ENCODE measurements at regions not wholly inside any gene's neighbourhood (a gene's known extent, or its start where the extent isn't known, plus 50 kb on each side); places are given as distances from the start of the nearest gene placed in this dataset.
A peak's percentile ranks its signal among the peaks of the same experiment; 100 is the strongest.

DNA sequence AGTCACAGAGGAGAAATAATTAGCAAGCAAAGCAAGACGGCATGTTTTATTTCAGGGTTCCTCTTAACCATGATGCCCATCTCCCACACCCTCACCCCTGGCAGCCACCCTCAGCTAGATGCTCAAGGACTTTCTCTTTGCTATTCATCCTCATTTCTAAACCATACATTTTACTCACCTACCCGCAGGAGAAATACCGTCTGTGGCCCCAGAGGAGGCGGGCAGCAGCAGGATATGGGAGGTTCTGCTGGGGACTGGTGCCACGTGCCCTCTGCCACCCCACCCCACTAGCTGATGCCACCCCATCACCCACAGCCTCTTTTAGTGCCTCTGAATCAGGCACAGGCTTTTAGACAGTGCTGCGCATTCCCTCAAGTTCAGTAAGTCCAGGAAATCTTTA lies 168.7 kb upstream of the ITGB1 start:
- no peak for DNase-seq

DNA sequence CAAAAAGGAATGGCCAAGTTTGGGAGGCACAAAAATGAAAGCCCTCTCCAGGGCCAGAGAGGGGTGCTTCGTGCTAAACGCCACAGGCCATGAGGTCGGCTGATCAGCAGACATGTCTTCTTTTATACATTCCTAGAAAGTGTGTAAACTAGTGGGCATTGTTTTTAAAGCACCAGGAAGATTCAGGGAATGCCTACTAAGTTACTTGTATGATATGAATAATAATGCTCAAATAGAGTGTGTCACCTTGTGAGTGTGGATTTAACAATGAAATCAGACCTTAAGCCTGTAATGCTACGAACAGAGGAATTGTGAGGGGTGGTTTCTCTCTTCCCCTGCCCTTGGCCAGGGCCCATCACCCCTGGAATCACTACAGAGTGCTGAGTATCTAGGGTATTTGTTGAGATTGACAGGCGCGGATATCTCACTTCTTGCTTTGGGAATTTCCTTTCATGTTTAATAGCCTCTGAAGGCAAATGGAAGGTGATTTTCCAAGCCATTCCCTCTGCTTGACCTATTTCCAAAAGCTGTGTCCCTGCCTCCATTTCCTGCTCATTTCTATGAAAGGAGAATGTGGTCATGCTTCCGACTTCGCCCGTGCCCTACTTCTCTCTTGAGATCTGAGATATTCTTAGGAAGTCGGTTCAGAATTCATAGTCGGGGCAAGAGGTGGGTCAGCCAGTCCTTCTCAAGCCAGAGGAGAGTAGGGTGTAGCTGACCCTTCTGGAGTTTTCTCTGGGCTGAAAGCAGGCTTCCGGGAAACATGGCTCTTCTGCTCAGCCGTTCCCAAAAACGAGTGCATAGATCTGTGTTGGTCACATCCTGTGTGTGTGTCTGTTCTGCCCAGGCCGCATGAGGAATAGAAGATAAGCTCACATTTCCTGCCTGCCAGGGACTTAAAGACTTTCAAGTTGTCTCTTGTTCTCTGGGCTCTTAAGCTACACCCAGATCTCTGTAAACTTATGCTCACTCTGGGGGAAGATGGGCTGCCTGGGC lies 167.8 kb upstream of the ITGB1 start:
- DNase-seq, result peak; percentile 53

DNA sequence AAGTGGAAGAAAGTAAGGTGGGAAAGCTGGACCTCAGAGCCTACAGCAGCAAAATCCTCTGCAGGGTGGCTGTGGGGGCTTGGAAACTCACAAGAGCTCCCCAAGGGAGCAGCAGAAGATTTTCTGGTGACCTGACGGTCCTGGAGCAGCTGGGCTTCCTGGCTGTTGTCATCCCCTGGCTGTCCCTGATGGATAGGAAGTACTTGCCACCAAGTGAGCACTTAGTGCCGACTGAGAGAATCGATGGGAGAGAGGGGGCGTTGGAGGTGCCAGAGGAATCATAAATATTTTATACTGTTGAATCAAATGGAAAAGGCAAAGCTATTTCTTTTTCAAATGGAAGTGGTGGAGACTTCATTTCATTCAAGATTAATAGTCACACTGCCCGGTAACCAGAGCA lies 167.1 kb upstream of the ITGB1 start:
- no peak for DNase-seq

DNA sequence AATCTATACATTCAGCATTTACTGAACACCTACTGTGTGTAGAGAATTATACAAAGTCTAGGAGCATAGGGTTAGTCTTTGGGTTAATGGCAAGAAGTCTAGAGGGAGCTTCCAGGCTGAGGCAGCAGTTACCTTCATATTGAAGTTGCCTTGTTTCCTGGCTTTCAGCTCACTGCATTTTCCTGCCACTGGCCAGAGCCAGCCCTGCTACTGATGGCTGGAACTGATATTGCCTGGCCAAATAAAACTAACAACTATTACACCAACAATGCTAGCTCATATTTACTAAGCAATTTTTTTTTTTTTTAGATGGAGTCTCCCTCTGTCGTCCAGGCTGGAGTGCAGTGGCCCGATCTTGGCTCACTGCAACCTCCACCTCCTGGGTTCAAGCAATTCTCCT lies 165.7 kb upstream of the ITGB1 start:
- DNase-seq, result no peak

DNA sequence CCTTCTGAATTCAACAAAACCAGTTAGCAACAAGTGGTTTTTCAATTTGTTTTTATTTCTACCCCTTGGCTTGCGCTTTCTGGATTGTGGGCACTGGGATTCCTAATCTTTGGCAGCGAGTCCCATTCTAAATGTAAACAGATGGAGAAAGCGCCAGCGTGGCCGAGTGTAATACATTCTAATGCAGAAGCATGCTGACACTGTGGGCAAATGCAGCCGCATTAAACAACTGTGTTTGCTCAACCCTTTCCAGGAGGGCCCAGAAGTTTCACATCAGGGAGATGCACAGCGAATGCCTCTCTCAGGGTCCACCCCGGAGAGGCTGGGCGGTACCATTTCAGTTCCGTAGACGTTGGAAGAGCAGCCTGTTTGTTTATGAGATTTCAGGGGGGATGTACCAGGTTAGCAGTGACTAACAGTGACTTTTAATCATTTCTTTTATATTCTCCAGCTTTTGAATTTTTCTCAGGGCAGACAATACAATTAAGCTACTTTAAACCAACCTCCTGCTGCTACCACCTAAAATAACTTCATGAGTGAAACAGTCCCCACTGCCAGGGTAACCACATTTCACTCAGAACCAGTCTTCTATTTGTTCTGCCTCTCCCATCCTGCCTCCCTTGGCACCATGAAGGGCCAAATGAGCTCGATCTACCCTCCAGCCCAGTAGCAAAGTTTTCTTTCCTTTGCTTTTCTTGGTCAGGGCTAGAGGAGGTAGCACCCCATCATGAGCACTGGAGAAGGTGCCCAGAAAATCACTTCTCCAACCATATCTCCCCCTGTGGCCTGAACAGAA lies 164.2 kb upstream of the ITGB1 start:
- peak; percentile 97 for DNase-seq

DNA sequence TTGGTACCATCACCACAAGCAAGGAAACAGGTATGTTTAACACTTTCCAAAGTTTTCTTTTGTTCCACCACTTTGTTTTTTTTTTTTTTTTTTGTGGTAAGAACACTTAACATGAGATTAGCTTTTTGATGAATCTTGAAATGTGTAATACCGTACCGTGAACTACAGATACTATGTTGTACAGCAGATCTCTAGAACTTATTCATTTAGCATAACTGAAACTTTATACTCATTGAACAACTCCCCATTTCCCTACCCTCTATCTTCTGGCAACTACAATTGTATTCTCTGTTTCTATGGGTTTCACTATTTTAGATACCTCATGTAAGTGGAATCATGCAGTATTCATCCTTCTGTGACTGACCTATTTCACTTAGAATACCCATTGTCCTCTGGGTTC lies 162.7 kb upstream of the ITGB1 start:
- no peak for DNase-seq

- no peak for DNase-seq
These were observed 162.2 kb upstream of the ITGB1 start for GRCh38 chr10:33120275-33120674.

DNA sequence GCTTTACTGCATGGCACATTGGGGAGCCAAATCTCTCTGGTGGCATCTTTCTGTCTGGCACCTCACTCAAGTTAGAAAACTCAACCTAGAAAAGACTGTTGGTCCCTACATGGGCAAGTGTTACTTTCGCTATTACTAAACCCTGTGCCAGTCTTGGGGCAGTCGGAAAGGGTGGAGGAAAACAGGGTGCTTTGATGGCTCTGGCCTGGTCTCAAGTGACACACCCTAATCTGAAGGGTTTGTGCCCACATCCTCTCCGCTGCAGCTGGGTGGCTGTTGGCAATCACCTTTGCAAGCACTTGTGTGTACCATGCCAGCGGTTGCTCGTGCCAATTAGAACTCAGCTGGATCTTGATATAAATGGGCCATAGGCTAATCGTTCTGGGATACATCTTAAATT lies 159.8 kb upstream of the ITGB1 start:
- no peak for DNase-seq

- peak; percentile 66 for DNase-seq
These were observed 159.2 kb upstream of the ITGB1 start for GRCh38 chr10:33117230-33117629.

DNA sequence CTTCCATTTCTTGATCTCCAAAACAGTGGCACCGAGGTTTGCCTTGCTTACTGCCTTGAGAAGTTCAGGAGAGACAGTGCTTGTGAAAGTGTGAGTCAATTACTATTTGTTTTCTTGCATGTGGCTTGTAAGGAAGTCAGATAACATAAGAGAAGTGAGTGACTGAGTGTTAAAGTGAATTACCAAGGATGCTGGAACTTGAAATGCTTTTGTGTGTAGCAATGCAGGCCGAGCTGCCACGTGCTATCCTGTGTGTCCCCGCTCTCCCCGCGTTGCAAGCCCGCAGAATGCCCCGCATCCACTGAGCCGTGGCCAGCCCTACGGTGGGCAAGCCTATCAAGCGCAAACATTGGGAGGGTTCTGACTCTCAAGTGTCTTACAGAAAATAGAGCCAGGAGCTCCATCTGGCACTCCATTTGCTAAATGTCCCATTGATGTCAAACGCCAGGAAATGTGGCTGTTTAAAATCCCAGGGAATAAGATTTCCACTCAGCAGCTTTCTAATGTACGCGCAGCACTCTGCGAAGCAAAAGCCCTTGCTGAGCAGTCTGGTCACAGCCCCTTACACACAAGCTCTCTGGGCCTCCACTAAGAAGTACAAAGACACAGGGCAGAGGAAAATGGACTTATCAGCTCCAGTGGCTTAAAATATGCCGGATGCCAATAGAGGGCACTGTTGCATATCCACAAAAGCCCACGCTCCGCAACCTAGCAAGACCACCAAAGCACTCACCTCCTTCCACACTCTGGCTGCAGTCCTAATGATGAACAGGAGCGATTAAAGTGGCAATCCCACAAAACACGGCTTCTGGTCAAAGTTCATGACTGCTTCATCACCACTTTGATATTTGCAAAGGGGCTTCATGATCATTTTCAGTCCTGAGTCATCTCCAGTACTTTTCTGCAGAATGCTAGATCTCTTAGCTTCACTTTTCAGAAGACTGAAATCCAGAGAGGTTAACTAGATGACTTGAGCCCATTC lies 158.0 kb upstream of the ITGB1 start:
- DNase-seq, result peak; percentile 97

GRCh38 chr10:33114451-33114952 lies 156.5 kb upstream of the ITGB1 start:
- DNase-seq, result peak; percentile 77

DNA sequence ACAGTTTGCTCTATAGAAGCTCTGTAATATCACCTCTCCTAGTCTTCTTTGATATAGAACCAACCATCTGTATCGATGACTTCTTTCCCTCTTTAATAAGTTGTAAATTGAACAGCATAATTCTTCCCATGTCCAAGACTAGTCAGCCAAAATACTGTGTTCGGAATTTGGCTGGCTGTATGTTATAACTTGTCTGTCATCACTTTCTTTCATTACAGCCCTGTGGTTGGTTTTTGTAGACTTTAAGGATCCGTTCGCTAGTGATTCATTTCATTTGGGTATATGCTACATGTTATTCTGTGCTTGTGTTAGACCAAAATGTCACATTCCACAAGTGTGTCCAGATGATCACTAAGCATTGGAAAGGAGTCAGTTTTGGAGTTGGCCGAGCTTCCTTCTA lies 155.4 kb upstream of the ITGB1 start:
- DNase-seq, result peak; percentile 96

- DNase-seq, result peak; percentile 91
These were observed 154.9 kb upstream of the ITGB1 start for GRCh38 chr10:33112831-33113455.

GRCh38 chr10:33111488-33112051 lies 153.5 kb upstream of the ITGB1 start:
- no peak for DNase-seq

DNA sequence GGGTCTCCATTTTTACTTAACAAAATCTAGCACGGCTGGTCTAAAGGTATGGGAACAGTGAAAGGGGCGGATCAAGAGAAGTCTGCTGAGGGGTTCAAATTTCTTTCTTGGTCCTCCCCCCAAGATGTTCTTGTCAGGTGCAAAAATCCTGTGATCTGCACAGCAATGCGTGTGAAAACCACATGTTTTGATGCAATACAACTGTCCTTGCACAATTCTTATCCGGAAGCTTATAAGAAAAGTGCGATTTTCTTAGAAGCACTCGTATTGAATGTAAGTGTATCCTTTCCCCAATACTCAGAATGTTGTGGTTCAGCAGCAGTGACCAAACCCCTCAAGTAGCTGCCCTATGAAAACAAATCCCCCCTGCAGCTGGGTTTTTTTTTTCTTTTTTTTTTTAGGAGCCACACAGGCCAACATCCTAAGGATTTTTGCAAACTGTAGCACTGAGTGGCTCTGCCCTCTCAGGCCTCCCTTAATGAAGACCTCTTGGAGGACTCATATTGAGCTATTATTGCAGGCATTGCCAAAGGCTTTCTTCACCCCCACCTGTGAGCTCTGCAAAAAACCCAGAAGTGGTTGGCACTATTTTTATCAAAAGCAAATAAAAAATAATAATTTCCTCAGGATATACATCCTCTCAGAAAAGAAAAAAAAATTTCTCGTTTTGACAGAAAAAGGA lies 151.9 kb upstream of the ITGB1 start:
- DNase-seq, result no peak

- no peak for DNase-seq
These were observed 151.4 kb upstream of the ITGB1 start for GRCh38 chr10:33109384-33109783.

DNA sequence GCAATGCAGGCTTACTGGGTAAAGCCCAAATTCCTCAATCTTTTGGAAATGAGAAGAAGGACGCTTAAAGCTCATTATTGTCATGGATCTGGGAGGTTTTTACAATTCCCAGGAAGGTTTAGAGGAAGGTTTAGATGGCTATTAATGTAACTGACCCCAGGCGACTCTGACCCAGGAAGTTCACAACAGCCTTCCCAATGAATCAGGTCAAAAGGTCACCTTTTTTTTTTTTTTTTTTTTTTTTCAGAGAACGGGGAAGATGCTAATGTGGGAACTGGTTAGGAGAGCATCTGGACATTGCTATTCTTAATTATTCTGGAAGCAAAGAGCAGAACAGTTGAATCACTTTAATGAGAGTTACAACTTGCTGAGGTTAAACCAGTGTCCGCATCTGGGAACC lies 149.9 kb upstream of the ITGB1 start:
- DNase-seq, result no peak

DNA sequence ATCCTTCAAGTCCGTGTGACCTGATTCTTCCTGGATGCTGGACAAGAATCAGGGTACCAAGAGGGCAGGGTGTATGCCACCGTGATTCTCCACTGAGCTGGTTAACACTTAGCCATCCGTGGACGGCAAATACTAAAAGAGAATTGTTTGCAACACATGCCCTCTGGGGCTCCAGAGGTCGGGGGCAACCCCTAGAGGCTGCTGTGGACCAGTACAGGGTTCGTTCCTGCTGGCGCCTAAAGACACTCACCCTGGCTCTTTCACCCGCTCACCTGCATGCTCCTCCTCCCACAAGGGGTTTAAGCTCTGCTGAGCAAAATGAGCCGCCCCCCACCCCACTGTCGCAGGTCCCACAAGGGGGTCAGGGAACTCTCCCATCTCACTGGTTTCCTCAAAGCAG lies 148.7 kb upstream of the ITGB1 start:
- no peak for DNase-seq

GRCh38 chr10:33103863-33104379 lies 145.9 kb upstream of the ITGB1 start:
- no peak for DNase-seq

GRCh38 chr10:33102071-33102470 lies 144.0 kb upstream of the ITGB1 start:
- DNase-seq, result no peak

DNA sequence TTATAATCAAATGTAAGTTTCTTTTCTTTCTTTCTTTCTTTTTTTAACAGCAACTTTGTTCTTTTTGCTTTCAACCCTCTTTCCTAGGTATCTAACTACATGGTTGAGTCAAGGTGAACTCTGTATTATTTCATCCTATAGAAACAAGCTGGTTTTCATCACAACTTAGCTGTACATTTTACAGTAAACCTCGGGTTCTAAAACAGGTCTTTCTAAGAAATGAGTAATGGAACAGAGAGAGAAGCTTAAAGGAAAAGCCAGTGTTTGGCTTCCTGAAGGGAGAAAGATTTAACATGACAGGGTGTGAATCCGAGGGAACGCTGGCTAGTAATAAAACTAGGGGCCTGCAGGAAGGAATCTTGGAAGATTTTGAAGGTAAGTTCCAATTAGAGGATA lies 143.4 kb upstream of the ITGB1 start:
- no peak for DNase-seq
